ENCODE measurements at regions not wholly inside any gene's neighbourhood (a gene's known extent, or its start where the extent isn't known, plus 50 kb on each side); places are given as distances from the start of the nearest gene placed in this dataset.

- H3K4me1 ChIP-seq (ENCODE audit: control insufficient read depth in 1 of 2, insufficient read depth in 2 of 2, low read length in 2 of 2) = no peaks in the 10 kb centered on the region
- Mint-ChIP-seq H3K4me3 (no peak overlapping the region), H3K27ac (no peak overlapping the region)
These were observed 55.4 kb upstream of the ERCC6L2 start for GRCh38 chr9:95820074-95820473.

GRCh38 chr9:95819636-95820035 lies 55.9 kb upstream of the ERCC6L2 start:
- Mint-ChIP-seq H3K36me3 (no peaks in the 10 kb centered on the region), H3K27ac (no peak overlapping the region), H3K4me1 (no peaks in the 10 kb centered on the region), H3K27me3 (ENCODE audit: low read depth in 3 of 3) (peaks cover 0 to 1% (median 0%) of the 10 kb centered on the region in 3 donors), H3K9me3 (peaks cover 2 to 19% (median 6%) of the 10 kb centered on the region in 7 donors), H3K4me3 (no peak overlapping the region)
- H3K9ac ChIP-seq (ENCODE audit: insufficient read depth, low read length, poor library complexity, severe bottlenecking) = no peak overlapping the region
- no peak overlapping the region for H2AFZ ChIP-seq (ENCODE audit: insufficient read depth, low read depth, low read length, poor library complexity, severe bottlenecking)
- H3K4me2 ChIP-seq (replicated peaks; ENCODE audit: extremely low read depth, low read length, poor library complexity, severe bottlenecking) = no peak overlapping the region
- H3K4me1 ChIP-seq (ENCODE audit: control insufficient read depth in 1 of 2, insufficient read depth in 2 of 2, low read length in 2 of 2) = no peaks in the 10 kb centered on the region
- H4K20me1 ChIP-seq (ENCODE audit: insufficient read depth, low read length) = no peaks in the 10 kb centered on the region
- H3K27me3 ChIP-seq (ENCODE audit: control insufficient read depth in 2 of 2, insufficient read depth in 2 of 2, low read length in 2 of 2) = no peaks in the 10 kb centered on the region
- H3K4me3 ChIP-seq (replicated peaks in 1 of 3; ENCODE audit: low read depth in 2 of 3, low read length in 3 of 3) = no peak overlapping the region
- TF ChIP-seq, protein P1, sequence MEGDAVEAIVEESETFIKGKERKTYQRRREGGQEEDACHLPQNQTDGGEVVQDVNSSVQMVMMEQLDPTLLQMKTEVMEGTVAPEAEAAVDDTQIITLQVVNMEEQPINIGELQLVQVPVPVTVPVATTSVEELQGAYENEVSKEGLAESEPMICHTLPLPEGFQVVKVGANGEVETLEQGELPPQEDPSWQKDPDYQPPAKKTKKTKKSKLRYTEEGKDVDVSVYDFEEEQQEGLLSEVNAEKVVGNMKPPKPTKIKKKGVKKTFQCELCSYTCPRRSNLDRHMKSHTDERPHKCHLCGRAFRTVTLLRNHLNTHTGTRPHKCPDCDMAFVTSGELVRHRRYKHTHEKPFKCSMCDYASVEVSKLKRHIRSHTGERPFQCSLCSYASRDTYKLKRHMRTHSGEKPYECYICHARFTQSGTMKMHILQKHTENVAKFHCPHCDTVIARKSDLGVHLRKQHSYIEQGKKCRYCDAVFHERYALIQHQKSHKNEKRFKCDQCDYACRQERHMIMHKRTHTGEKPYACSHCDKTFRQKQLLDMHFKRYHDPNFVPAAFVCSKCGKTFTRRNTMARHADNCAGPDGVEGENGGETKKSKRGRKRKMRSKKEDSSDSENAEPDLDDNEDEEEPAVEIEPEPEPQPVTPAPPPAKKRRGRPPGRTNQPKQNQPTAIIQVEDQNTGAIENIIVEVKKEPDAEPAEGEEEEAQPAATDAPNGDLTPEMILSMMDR (IDR thresholded peaks at IDR 0.05) = no peak
- H3K9me3 ChIP-seq (replicated peaks in 1 of 2; ENCODE audit: control insufficient read depth in 1 of 2, insufficient read depth in 1 of 2, low read length in 2 of 2) = no peaks in the 10 kb centered on the region
- no peaks in the 10 kb centered on the region for H3K36me3 ChIP-seq (replicated peaks in 1 of 2; ENCODE audit: control insufficient read depth in 1 of 2, insufficient read depth in 2 of 2, low read length in 2 of 2)
- no peaks in the 10 kb centered on the region for H3K79me2 ChIP-seq (ENCODE audit: insufficient read depth, low read length)
- DNase-seq = no peak
- WGBS (ENCODE audit: insufficient coverage) = 94% methylated on average over 3 of the region's 10 CpGs
- H3K27ac ChIP-seq (ENCODE audit: low read depth in 1 of 2, low read length in 2 of 2) = no peak overlapping the region
- intact Hi-C loops (cut with micrococcal nuclease) = no loop called here

More at GRCh38 chr9:95820074-95820473, 55.4 kb upstream of the ERCC6L2 start:
- Mint-ChIP-seq H3K27me3 (ENCODE audit: low read depth in 3 of 3) (peaks cover 0 to 1% (median 0%) of the 10 kb centered on the region in 3 donors), H3K36me3 (no peaks in the 10 kb centered on the region), H3K4me1 (no peaks in the 10 kb centered on the region), H3K9me3 (peaks cover 2 to 17% (median 6%) of the 10 kb centered on the region in 7 donors)
- DNase-seq = no peak
- H3K79me2 ChIP-seq (ENCODE audit: insufficient read depth, low read length) = no peaks in the 10 kb centered on the region
- no peak overlapping the region for H3K4me2 ChIP-seq (replicated peaks; ENCODE audit: extremely low read depth, low read length, poor library complexity, severe bottlenecking)
- H3K27ac ChIP-seq (ENCODE audit: low read depth in 1 of 2, low read length in 2 of 2) = no peak overlapping the region
- H3K9me3 ChIP-seq (replicated peaks in 1 of 2; ENCODE audit: control insufficient read depth in 1 of 2, insufficient read depth in 1 of 2, low read length in 2 of 2) = no peaks in the 10 kb centered on the region
- H3K9ac ChIP-seq (ENCODE audit: insufficient read depth, low read length, poor library complexity, severe bottlenecking) = no peak overlapping the region
- no peak overlapping the region for H2AFZ ChIP-seq (ENCODE audit: insufficient read depth, low read depth, low read length, poor library complexity, severe bottlenecking)
- no peaks in the 10 kb centered on the region for H4K20me1 ChIP-seq (ENCODE audit: insufficient read depth, low read length)
- H3K27me3 ChIP-seq (ENCODE audit: control insufficient read depth in 2 of 2, insufficient read depth in 2 of 2, low read length in 2 of 2) = no peaks in the 10 kb centered on the region
- no peak overlapping the region for H3K4me3 ChIP-seq (replicated peaks in 1 of 3; ENCODE audit: low read depth in 2 of 3, low read length in 3 of 3)
- 87% methylated on average over 3 of the region's 8 CpGs for WGBS (ENCODE audit: insufficient coverage)
- H3K36me3 ChIP-seq (replicated peaks in 1 of 2; ENCODE audit: control insufficient read depth in 1 of 2, insufficient read depth in 2 of 2, low read length in 2 of 2) = no peaks in the 10 kb centered on the region
- TF ChIP-seq, protein P1 (IDR thresholded peaks at IDR 0.05) = no peak
- intact Hi-C loops (cut with micrococcal nuclease) = no loop called here
